ENCODE measurements at regions not wholly inside any gene's neighbourhood (a gene's known extent, or its start where the extent isn't known, plus 50 kb on each side); places are given as distances from the start of the nearest gene placed in this dataset.

- no peak for DNase-seq
Measured at GRCh38 chr13:111844222-111844671, 222.7 kb upstream of the SOX1 start.

GRCh38 chr13:111844682-111845081 lies 222.3 kb upstream of the SOX1 start:
- DNase-seq = no peak

GRCh38 chr13:111845621-111846351 lies 221.2 kb upstream of the SOX1 start:
- DNase-seq = peak; percentile 76

- DNase-seq = peak; percentile 96
Measured at GRCh38 chr13:111846391-111847159, 220.4 kb upstream of the SOX1 start.

- DNase-seq = no peak
Measured at GRCh38 chr13:111847964-111848363, 219.0 kb upstream of the SOX1 start.

- DNase-seq = no peak
Measured at GRCh38 chr13:111850458-111850857, 216.5 kb upstream of the SOX1 start.

GRCh38 chr13:111850976-111851375 lies 216.0 kb upstream of the SOX1 start:
- DNase-seq = no peak

- DNase-seq = peak; percentile 63
Measured at GRCh38 chr13:111852725-111853518, 214.0 kb upstream of the SOX1 start.

- peak; percentile 100 for DNase-seq
Measured at GRCh38 chr13:111853721-111854120, 213.2 kb upstream of the SOX1 start.

GRCh38 chr13:111854403-111854802 lies 212.5 kb upstream of the SOX1 start:
- peak; percentile 63 for DNase-seq

- no peak for DNase-seq
Measured at GRCh38 chr13:111855191-111855590, 211.8 kb upstream of the SOX1 start.

- no peak for DNase-seq
Measured at GRCh38 chr13:111855786-111856185, 211.2 kb upstream of the SOX1 start.

- DNase-seq = no peak
Measured at GRCh38 chr13:111856571-111856970, 210.4 kb upstream of the SOX1 start.

- DNase-seq = no peak
Measured at GRCh38 chr13:111857336-111857735, 209.6 kb upstream of the SOX1 start.

GRCh38 chr13:111857846-111858560 lies 208.9 kb upstream of the SOX1 start:
- DNase-seq = no peak

- DNase-seq = no peak
Measured at GRCh38 chr13:111858571-111858970, 208.4 kb upstream of the SOX1 start.

- no peak for DNase-seq
Measured at GRCh38 chr13:111859354-111860230, 207.4 kb upstream of the SOX1 start.

- no peak for DNase-seq
Measured at GRCh38 chr13:111860231-111860552, 206.8 kb upstream of the SOX1 start.

GRCh38 chr13:111861319-111861718 lies 205.6 kb upstream of the SOX1 start:
- no peak for DNase-seq

- DNase-seq = no peak
Measured at GRCh38 chr13:111861766-111862366, 205.1 kb upstream of the SOX1 start.

Measured in NCI-H748 treated with DMSO at 0.1 percent for 48 hours (cell line).